ENCODE measurements at regions not wholly inside any gene's neighbourhood (a gene's known extent, or its start where the extent isn't known, plus 50 kb on each side); places are given as distances from the start of the nearest gene placed in this dataset.

- H3K9me3 ChIP-seq (ENCODE audit: low read depth, low read length), result no peaks in the 10 kb centered on the region
- TF ChIP-seq POLR2AphosphoS5 (IDR thresholded peaks at IDR 0.05; ENCODE audit: borderline replicate concordance, low read depth, low read length) (no peak), EZH2 (IDR thresholded peaks at IDR 0.05) (no peak), FOXP2 (optimal IDR thresholded peaks at IDR 0.05; ENCODE audit: control extremely low read depth, extremely low read length, insufficient read depth) (no peak)
- DNase-seq (ENCODE audit: low read depth, low spot score), result no peak
These were observed 90.3 kb upstream of the GK2 start for GRCh38 chr4:79498282-79498681.

GRCh38 chr4:79497001-79497400 is 89.0 kb upstream of the GK2 start:
- TF ChIP-seq EZH2 (IDR thresholded peaks at IDR 0.05), result no peak
- TF ChIP-seq FOXP2 (optimal IDR thresholded peaks at IDR 0.05; ENCODE audit: control extremely low read depth, extremely low read length, insufficient read depth), result no peak
- no peak for TF ChIP-seq POLR2AphosphoS5 (IDR thresholded peaks at IDR 0.05; ENCODE audit: borderline replicate concordance, low read depth, low read length)
- DNase-seq (ENCODE audit: low read depth, low spot score), result no peak
- no peaks in the 10 kb centered on the region for H3K9me3 ChIP-seq (ENCODE audit: low read depth, low read length)
- H3K9ac ChIP-seq (ENCODE audit: insufficient read length), result no peak overlapping the region
- H3K4me3 ChIP-seq, result no peak overlapping the region
- H3K27ac ChIP-seq, result no peak overlapping the region
- no peaks in the 10 kb centered on the region for H3K36me3 ChIP-seq (ENCODE audit: insufficient read depth, low read length)

More at GRCh38 chr4:79498282-79498681, 90.3 kb upstream of the GK2 start:
- Histone ChIP-seq H3K36me3 (ENCODE audit: insufficient read depth, low read length) (no peaks in the 10 kb centered on the region), H3K4me3 (no peak overlapping the region), H3K27ac (no peak overlapping the region), H3K9ac (ENCODE audit: insufficient read length) (no peak overlapping the region)

GRCh38 chr4:79495447-79495846 is 87.4 kb upstream of the GK2 start:
- Histone ChIP-seq H3K9me3 (ENCODE audit: low read depth, low read length) (no peaks in the 10 kb centered on the region), H3K36me3 (ENCODE audit: insufficient read depth, low read length) (no peaks in the 10 kb centered on the region), H3K9ac (ENCODE audit: insufficient read length) (no peak overlapping the region), H3K27ac (no peak overlapping the region), H3K4me3 (no peak overlapping the region)
- TF ChIP-seq POLR2AphosphoS5 (IDR thresholded peaks at IDR 0.05; ENCODE audit: borderline replicate concordance, low read depth, low read length) (no peak), FOXP2 (optimal IDR thresholded peaks at IDR 0.05; ENCODE audit: control extremely low read depth, extremely low read length, insufficient read depth) (no peak), EZH2 (IDR thresholded peaks at IDR 0.05) (no peak)
- no peak for DNase-seq (ENCODE audit: low read depth, low spot score)

- Histone ChIP-seq H3K36me3 (ENCODE audit: insufficient read depth, low read length) (no peaks in the 10 kb centered on the region), H3K9ac (ENCODE audit: insufficient read length) (no peak overlapping the region), H3K9me3 (ENCODE audit: low read depth, low read length) (no peaks in the 10 kb centered on the region), H3K4me3 (no peak overlapping the region), H3K27ac (no peak overlapping the region)
- TF ChIP-seq EZH2 (IDR thresholded peaks at IDR 0.05) (no peak), POLR2AphosphoS5 (IDR thresholded peaks at IDR 0.05; ENCODE audit: borderline replicate concordance, low read depth, low read length) (no peak), FOXP2 (optimal IDR thresholded peaks at IDR 0.05; ENCODE audit: control extremely low read depth, extremely low read length, insufficient read depth) (no peak)
- DNase-seq (ENCODE audit: low read depth, low spot score), result no peak
These were observed 84.1 kb upstream of the GK2 start for GRCh38 chr4:79492148-79492547.

- no peak for DNase-seq (ENCODE audit: low read depth, low spot score)
- no peaks in the 10 kb centered on the region for H3K36me3 ChIP-seq (ENCODE audit: insufficient read depth, low read length)
- no peak for TF ChIP-seq POLR2AphosphoS5 (IDR thresholded peaks at IDR 0.05; ENCODE audit: borderline replicate concordance, low read depth, low read length)
- no peak for TF ChIP-seq EZH2 (IDR thresholded peaks at IDR 0.05)
- no peak for TF ChIP-seq FOXP2 (optimal IDR thresholded peaks at IDR 0.05; ENCODE audit: control extremely low read depth, extremely low read length, insufficient read depth)
- no peak overlapping the region for H3K9ac ChIP-seq (ENCODE audit: insufficient read length)
- no peak overlapping the region for H3K27ac ChIP-seq
- no peaks in the 10 kb centered on the region for H3K9me3 ChIP-seq (ENCODE audit: low read depth, low read length)
- H3K4me3 ChIP-seq, result no peak overlapping the region
These were observed 81.5 kb upstream of the GK2 start for GRCh38 chr4:79489506-79489905.

- TF ChIP-seq EZH2 (IDR thresholded peaks at IDR 0.05) (no peak), FOXP2 (optimal IDR thresholded peaks at IDR 0.05; ENCODE audit: control extremely low read depth, extremely low read length, insufficient read depth) (no peak)
- H3K4me3 ChIP-seq, result no peak overlapping the region
- no peak overlapping the region for H3K9ac ChIP-seq (ENCODE audit: insufficient read length)
- no peak for DNase-seq (ENCODE audit: low read depth, low spot score)
- no peaks in the 10 kb centered on the region for H3K36me3 ChIP-seq (ENCODE audit: insufficient read depth, low read length)
- no peaks in the 10 kb centered on the region for H3K9me3 ChIP-seq (ENCODE audit: low read depth, low read length)
- H3K27ac ChIP-seq, result no peak overlapping the region
These were observed 68.2 kb upstream of the GK2 start for GRCh38 chr4:79476196-79476595.

- peak overlapping the region; percentile 36 for H3K4me3 ChIP-seq
- H3K36me3 ChIP-seq (ENCODE audit: insufficient read depth, low read length), result no peaks in the 10 kb centered on the region
- peak overlapping the region; percentile 66; the same call in 1 of the 2 replicates for H3K27ac ChIP-seq
- peak; percentile 28 for DNase-seq (ENCODE audit: low read depth, low spot score)
- TF ChIP-seq POLR2AphosphoS5 (IDR thresholded peaks at IDR 0.05; ENCODE audit: borderline replicate concordance, low read depth, low read length), result no peak
- no peak for TF ChIP-seq EZH2 (IDR thresholded peaks at IDR 0.05)
- no peak for TF ChIP-seq FOXP2 (optimal IDR thresholded peaks at IDR 0.05; ENCODE audit: control extremely low read depth, extremely low read length, insufficient read depth)
- no peaks in the 10 kb centered on the region for H3K9me3 ChIP-seq (ENCODE audit: low read depth, low read length)
- H3K9ac ChIP-seq (ENCODE audit: insufficient read length), result no peak overlapping the region
These were observed 65.4 kb upstream of the GK2 start for GRCh38 chr4:79473439-79473724.

GRCh38 chr4:79472693-79473438 is 64.8 kb upstream of the GK2 start:
- Histone ChIP-seq H3K36me3 (ENCODE audit: insufficient read depth, low read length) (no peaks in the 10 kb centered on the region), H3K27ac (peak overlapping the region; percentile 66; the same call in 1 of the 2 replicates), H3K4me3 (peak overlapping the region; percentile 36), H3K9me3 (ENCODE audit: low read depth, low read length) (no peaks in the 10 kb centered on the region), H3K9ac (ENCODE audit: insufficient read length) (no peak overlapping the region)
- DNase-seq (ENCODE audit: low read depth, low spot score), result no peak
- TF ChIP-seq POLR2AphosphoS5 (IDR thresholded peaks at IDR 0.05; ENCODE audit: borderline replicate concordance, low read depth, low read length) (no peak), EZH2 (IDR thresholded peaks at IDR 0.05) (no peak), FOXP2 (optimal IDR thresholded peaks at IDR 0.05; ENCODE audit: control extremely low read depth, extremely low read length, insufficient read depth) (no peak)

- Histone ChIP-seq H3K9me3 (ENCODE audit: low read depth, low read length) (no peaks in the 10 kb centered on the region), H3K27ac (no peak overlapping the region), H3K4me3 (no peak overlapping the region), H3K9ac (ENCODE audit: insufficient read length) (no peak overlapping the region), H3K36me3 (ENCODE audit: insufficient read depth, low read length) (no peaks in the 10 kb centered on the region)
- no peak for DNase-seq (ENCODE audit: low read depth, low spot score)
- TF ChIP-seq FOXP2 (optimal IDR thresholded peaks at IDR 0.05; ENCODE audit: control extremely low read depth, extremely low read length, insufficient read depth) (no peak), EZH2 (IDR thresholded peaks at IDR 0.05) (no peak), POLR2AphosphoS5 (IDR thresholded peaks at IDR 0.05; ENCODE audit: borderline replicate concordance, low read depth, low read length) (no peak)
These were observed 64.0 kb upstream of the GK2 start for GRCh38 chr4:79472036-79472435.

All from SK-N-MC (cell line).